ENCODE measurements at regions not wholly inside any gene's neighbourhood (a gene's known extent, or its start where the extent isn't known, plus 50 kb on each side); places are given as distances from the start of the nearest gene placed in this dataset.

DNA sequence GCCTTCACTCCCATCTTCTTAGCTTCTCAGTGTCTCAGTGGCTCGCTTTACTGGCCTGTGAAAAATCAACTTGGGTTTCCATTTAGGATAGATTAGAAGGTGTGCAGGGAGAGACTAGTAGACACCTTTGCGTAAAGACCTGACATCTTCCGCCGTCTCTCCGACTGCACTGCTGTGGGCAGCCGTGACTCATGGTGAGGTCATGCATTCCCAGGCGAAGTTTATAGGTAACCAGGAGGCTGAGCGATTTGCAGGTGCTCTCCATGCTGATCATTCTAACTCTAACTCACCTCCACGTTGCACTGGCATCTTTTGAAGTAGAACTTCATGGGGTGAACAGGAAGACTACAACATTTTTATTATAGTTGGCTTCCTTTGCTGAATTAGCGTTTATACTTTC, 68.0 kb upstream of the ZNF438 start:
- DNase-seq (ENCODE audit: low read depth in 6 of 9, low spot score in 9 of 9): peak in 1 of 9 donors; percentile 25
- Histone ChIP-seq H3K27me3 (ENCODE audit: control insufficient read depth in 2 of 2, insufficient read depth in 1 of 2, low read length in 1 of 2) (no peaks in the 10 kb centered on the region), H3K36me3 (ENCODE audit: control insufficient read depth in 2 of 2, insufficient read depth in 2 of 2, low read length in 1 of 2) (no peaks in the 10 kb centered on the region), H3K4me1 (ENCODE audit: control insufficient read depth in 2 of 2, insufficient read depth in 2 of 2, low read length in 2 of 2) (peaks cover 53 to 75% of the 10 kb centered on the region in 2 donors), H3K4me3 (ENCODE audit: low read length in 2 of 2) (no peak overlapping the region), H3K27ac (ENCODE audit: low read depth in 1 of 2, low read length in 1 of 2) (no peak overlapping the region), H3K9me3 (ENCODE audit: control insufficient read depth in 2 of 2, insufficient read depth in 1 of 2, low read length in 1 of 2) (no peaks in the 10 kb centered on the region)
- 81% methylated on average over 10 of the region's 10 CpGs for WGBS

DNA sequence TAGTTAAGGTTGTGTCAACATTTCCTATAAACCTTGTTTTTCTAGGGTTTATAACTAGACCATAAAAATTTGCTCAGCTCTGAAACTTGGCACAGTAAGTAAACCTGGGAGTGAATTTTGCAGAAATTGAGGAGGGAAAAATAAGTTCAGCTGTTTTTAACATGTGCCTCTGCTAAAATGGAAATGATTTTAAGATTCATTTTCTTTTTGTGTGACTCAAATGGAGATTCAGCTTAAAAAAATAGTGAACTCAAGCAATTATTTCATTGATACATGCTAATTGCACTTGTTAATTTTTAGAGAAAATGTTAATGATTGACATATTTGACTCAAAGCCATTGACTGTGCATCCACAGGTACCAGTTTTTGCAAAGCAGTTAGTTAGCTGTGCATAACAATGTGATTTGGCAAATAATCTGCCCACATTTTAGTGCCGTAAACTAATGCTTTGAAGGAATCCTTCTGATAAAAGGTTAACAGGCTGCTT, 68.5 kb upstream of the ZNF438 start:
- no peaks in the 10 kb centered on the region for H3K36me3 ChIP-seq (ENCODE audit: control insufficient read depth in 2 of 2, insufficient read depth in 2 of 2, low read length in 1 of 2)
- WGBS: 91% methylated on average over 1 of the region's 1 CpG
- DNase-seq (ENCODE audit: low read depth in 6 of 9, low spot score in 9 of 9): no peak

DNA sequence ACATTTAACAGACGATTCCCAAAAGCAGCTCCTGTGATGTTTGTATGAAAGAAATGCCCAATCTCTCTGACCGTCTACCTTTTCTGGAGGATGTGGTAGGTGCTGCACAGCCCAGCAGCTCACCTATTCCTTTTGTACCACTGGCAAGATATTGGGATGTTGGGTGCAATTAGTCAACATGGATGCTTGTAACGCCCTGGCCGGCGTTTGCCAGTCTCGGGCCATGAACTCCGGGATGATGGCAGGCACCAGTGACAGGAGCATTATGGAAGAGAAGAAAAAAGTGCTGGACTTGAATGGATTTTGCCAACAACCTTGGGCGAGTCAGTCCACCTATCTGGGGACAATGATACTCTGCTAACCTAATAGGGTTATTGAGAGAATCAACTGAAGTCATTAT, 69.0 kb upstream of the ZNF438 start:
- 94% methylated on average over 8 of the region's 8 CpGs for WGBS
- no peaks in the 10 kb centered on the region for H3K27me3 ChIP-seq (ENCODE audit: control insufficient read depth in 2 of 2, insufficient read depth in 1 of 2, low read length in 1 of 2)
- H3K4me1 ChIP-seq (ENCODE audit: control insufficient read depth in 2 of 2, insufficient read depth in 2 of 2, low read length in 2 of 2): peaks cover 57 to 82% of the 10 kb centered on the region in 2 donors
- no peak for DNase-seq (ENCODE audit: low read depth in 6 of 9, low spot score in 9 of 9)
- peak overlapping the region; percentile 3 to 31 for H3K27ac ChIP-seq (ENCODE audit: low read depth in 1 of 2, low read length in 1 of 2)
- H3K9me3 ChIP-seq (ENCODE audit: control insufficient read depth in 2 of 2, insufficient read depth in 1 of 2, low read length in 1 of 2): no peaks in the 10 kb centered on the region
- H3K36me3 ChIP-seq (ENCODE audit: control insufficient read depth in 2 of 2, insufficient read depth in 2 of 2, low read length in 1 of 2): no peaks in the 10 kb centered on the region
- no peak overlapping the region for H3K4me3 ChIP-seq (ENCODE audit: low read length in 2 of 2)

More for the DNA sequence above, 68.5 kb upstream of the ZNF438 start:
- Histone ChIP-seq H3K4me1 (ENCODE audit: control insufficient read depth in 2 of 2, insufficient read depth in 2 of 2, low read length in 2 of 2) (peaks cover 57 to 80% of the 10 kb centered on the region in 2 donors), H3K27me3 (ENCODE audit: control insufficient read depth in 2 of 2, insufficient read depth in 1 of 2, low read length in 1 of 2) (no peaks in the 10 kb centered on the region), H3K4me3 (ENCODE audit: low read length in 2 of 2) (no peak overlapping the region), H3K27ac (ENCODE audit: low read depth in 1 of 2, low read length in 1 of 2) (no peak overlapping the region), H3K9me3 (ENCODE audit: control insufficient read depth in 2 of 2, insufficient read depth in 1 of 2, low read length in 1 of 2) (no peaks in the 10 kb centered on the region)

DNA sequence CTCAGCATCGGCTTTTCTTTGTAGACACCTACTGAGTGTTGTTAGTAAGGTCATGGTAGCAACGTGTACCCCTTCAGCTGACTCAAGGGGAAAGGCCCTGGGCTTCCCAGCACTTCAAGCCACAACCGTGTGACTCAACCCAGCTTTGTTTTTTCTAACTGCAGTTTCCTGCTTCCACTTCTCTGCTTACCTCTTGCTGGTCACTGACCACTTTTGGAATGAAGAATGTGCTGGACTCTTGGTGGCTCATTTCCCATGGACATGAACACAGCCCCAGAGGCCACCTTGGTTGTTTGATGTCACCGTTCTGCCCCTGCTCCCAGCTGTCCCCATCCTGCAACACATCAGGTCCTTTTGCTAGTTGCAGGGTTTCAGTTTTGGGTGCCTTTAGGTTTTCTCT, 69.5 kb upstream of the ZNF438 start:
- Histone ChIP-seq H3K27ac (ENCODE audit: low read depth in 1 of 2, low read length in 1 of 2) (peak overlapping the region; percentile 3 to 9), H3K36me3 (ENCODE audit: control insufficient read depth in 2 of 2, insufficient read depth in 2 of 2, low read length in 1 of 2) (no peaks in the 10 kb centered on the region), H3K4me1 (ENCODE audit: control insufficient read depth in 2 of 2, insufficient read depth in 2 of 2, low read length in 2 of 2) (peaks cover 53 to 77% of the 10 kb centered on the region in 2 donors), H3K9me3 (ENCODE audit: control insufficient read depth in 2 of 2, insufficient read depth in 1 of 2, low read length in 1 of 2) (no peaks in the 10 kb centered on the region), H3K27me3 (ENCODE audit: control insufficient read depth in 2 of 2, insufficient read depth in 1 of 2, low read length in 1 of 2) (no peaks in the 10 kb centered on the region), H3K4me3 (ENCODE audit: low read length in 2 of 2) (no peak overlapping the region)
- 38% methylated on average over 4 of the region's 4 CpGs for WGBS
- DNase-seq (ENCODE audit: low read depth in 6 of 9, low spot score in 9 of 9): peak in 2 of 9 donors; percentile 33 to 63

DNA sequence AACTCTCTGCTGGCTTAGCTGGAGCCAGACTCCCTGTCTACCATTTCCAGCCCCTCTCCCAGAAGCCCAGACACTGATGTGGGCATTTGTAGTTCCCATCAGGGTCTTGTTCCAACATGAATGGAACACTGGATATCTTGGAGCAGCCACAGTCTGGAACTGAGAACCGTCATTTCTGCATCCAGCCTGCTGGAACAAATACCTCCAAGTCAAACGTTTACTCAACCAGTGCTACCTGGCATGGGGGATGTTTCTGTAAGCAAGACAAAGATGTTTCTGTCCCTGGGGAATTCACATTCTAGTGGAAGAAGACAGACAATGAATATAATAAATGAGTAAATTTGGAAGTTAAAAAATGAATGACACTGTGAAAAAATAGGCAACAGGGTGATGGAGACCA, 70.8 kb upstream of the ZNF438 start:
- no peaks in the 10 kb centered on the region for H3K27me3 ChIP-seq (ENCODE audit: control insufficient read depth in 2 of 2, insufficient read depth in 1 of 2, low read length in 1 of 2)
- WGBS: 49% methylated on average over 2 of the region's 2 CpGs
- H3K4me3 ChIP-seq (ENCODE audit: low read length in 2 of 2): no peak overlapping the region
- H3K4me1 ChIP-seq (ENCODE audit: control insufficient read depth in 2 of 2, insufficient read depth in 2 of 2, low read length in 2 of 2): peaks cover 43 to 65% of the 10 kb centered on the region in 2 donors
- no peaks in the 10 kb centered on the region for H3K9me3 ChIP-seq (ENCODE audit: control insufficient read depth in 2 of 2, insufficient read depth in 1 of 2, low read length in 1 of 2)
- no peak overlapping the region for H3K27ac ChIP-seq (ENCODE audit: low read depth in 1 of 2, low read length in 1 of 2)
- DNase-seq (ENCODE audit: low read depth in 6 of 9, low spot score in 9 of 9): no peak
- H3K36me3 ChIP-seq (ENCODE audit: control insufficient read depth in 2 of 2, insufficient read depth in 2 of 2, low read length in 1 of 2): no peaks in the 10 kb centered on the region

DNA sequence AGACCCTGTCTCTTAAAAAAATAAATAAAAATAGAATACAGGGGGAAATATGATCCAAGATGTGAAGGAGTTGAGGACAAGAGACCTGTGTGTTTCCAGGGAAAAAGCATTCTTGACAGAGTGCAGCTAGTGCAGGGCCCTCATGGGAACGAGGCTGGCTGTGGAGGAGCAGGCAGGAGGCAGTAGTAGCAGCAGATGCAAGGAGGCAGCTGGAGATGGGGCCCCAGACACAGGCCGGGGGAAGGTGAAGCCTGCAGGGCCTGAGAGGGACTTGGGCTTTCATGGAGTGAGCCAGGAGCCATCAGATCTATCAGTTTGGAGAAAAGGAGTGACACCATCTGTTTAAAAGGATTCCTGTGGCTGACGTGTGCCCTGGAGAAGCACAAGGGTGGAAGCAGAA, 71.4 kb upstream of the ZNF438 start:
- Histone ChIP-seq H3K36me3 (ENCODE audit: control insufficient read depth in 2 of 2, insufficient read depth in 2 of 2, low read length in 1 of 2) (no peaks in the 10 kb centered on the region), H3K27ac (ENCODE audit: low read depth in 1 of 2, low read length in 1 of 2) (peak overlapping the region in 1 of 2 donors; percentile 32), H3K27me3 (ENCODE audit: control insufficient read depth in 2 of 2, insufficient read depth in 1 of 2, low read length in 1 of 2) (no peaks in the 10 kb centered on the region), H3K4me1 (ENCODE audit: control insufficient read depth in 2 of 2, insufficient read depth in 2 of 2, low read length in 2 of 2) (peaks cover 40 to 61% of the 10 kb centered on the region in 2 donors), H3K9me3 (ENCODE audit: control insufficient read depth in 2 of 2, insufficient read depth in 1 of 2, low read length in 1 of 2) (no peaks in the 10 kb centered on the region), H3K4me3 (ENCODE audit: low read length in 2 of 2) (no peak overlapping the region)
- DNase-seq (ENCODE audit: low read depth in 6 of 9, low spot score in 9 of 9): peak in 1 of 9 donors; percentile 45
- WGBS: 82% methylated on average over 3 of the region's 3 CpGs

DNA sequence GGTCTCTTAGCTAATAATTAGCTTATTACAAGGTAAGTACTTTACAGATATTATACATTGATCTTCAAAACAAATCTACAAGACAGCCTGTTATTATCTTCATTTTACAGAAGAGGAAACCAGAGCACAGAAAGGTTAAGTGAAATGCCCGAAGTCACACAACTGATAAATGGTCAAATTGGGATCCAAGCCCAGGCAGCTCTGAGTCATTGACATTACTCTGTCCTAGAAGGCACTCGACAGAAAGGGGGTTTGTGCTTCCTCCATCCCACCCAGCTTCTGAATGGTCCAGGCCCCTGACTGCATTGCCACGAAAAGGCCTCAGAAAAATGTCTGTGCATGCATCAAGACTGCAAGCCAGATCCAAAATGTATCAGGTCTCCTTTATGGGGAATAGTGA, 81.3 kb upstream of the ZNF438 start:
- H3K27me3 ChIP-seq (ENCODE audit: control insufficient read depth in 2 of 2, insufficient read depth in 1 of 2, low read length in 1 of 2): no peaks in the 10 kb centered on the region
- no peaks in the 10 kb centered on the region for H3K36me3 ChIP-seq (ENCODE audit: control insufficient read depth in 2 of 2, insufficient read depth in 2 of 2, low read length in 1 of 2)
- peaks cover 2 to 3% of the 10 kb centered on the region in 2 donors for H3K9me3 ChIP-seq (ENCODE audit: control insufficient read depth in 2 of 2, insufficient read depth in 1 of 2, low read length in 1 of 2)
- DNase-seq (ENCODE audit: low read depth in 6 of 9, low spot score in 9 of 9): no peak
- H3K27ac ChIP-seq (ENCODE audit: low read depth in 1 of 2, low read length in 1 of 2): no peak overlapping the region
- peaks cover 4 to 6% of the 10 kb centered on the region in 2 donors for H3K4me1 ChIP-seq (ENCODE audit: control insufficient read depth in 2 of 2, insufficient read depth in 2 of 2, low read length in 2 of 2)
- WGBS: 93% methylated on average over 3 of the region's 3 CpGs
- H3K4me3 ChIP-seq (ENCODE audit: low read length in 2 of 2): no peak overlapping the region

DNA sequence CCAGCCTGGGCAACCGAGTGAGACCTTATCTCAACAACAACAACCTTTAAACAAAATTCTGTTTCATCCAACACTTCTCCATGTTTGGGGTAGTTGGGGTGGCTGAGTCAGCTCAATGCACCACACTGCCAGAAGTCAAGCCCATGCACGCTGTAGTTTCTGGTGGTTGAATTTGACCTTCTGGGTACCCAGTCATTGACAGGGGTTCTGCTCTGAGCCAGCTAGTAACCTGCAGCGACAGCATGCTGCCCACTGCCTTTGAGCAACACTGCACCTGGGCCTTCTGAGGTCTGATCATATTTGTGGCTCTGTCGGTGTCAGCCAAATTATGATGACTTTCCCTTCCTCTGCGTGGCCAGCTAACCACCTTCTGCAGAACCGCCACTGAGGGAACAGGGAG, 84.6 kb upstream of the ZNF438 start:
- WGBS: 58% methylated on average over 6 of the region's 6 CpGs
- Histone ChIP-seq H3K27me3 (ENCODE audit: control insufficient read depth in 2 of 2, insufficient read depth in 1 of 2, low read length in 1 of 2) (no peaks in the 10 kb centered on the region), H3K4me3 (ENCODE audit: low read length in 2 of 2) (no peak overlapping the region)

DNA sequence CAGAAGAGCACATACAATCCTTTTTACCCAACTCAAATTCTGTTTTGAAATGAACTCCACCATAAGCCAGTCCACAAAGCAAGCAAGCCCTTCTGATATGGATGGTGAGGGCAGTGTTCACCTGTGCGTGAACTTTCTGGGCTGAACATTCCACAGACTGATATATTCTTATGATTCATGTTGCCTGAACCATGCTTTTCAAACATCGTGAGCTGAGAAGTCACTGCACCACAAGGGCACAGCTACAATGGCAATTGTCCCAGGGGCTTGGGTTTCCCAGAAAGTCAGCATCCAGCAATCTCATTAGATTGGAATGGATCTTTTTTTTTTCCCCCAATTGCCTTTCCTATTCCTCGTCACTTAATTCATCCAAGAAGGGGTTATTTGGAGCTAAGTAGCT, 86.9 kb upstream of the ZNF438 start:
- H3K9me3 ChIP-seq (ENCODE audit: control insufficient read depth in 2 of 2, insufficient read depth in 1 of 2, low read length in 1 of 2): peaks cover 1 to 3% of the 10 kb centered on the region in 2 donors
- DNase-seq (ENCODE audit: low read depth in 6 of 9, low spot score in 9 of 9): no peak
- 82% methylated on average over 3 of the region's 3 CpGs for WGBS

More for the DNA sequence above, 84.6 kb upstream of the ZNF438 start:
- peaks cover 2 to 3% of the 10 kb centered on the region in 2 donors for H3K9me3 ChIP-seq (ENCODE audit: control insufficient read depth in 2 of 2, insufficient read depth in 1 of 2, low read length in 1 of 2)
- no peaks in the 10 kb centered on the region for H3K36me3 ChIP-seq (ENCODE audit: control insufficient read depth in 2 of 2, insufficient read depth in 2 of 2, low read length in 1 of 2)
- H3K4me1 ChIP-seq (ENCODE audit: control insufficient read depth in 2 of 2, insufficient read depth in 2 of 2, low read length in 2 of 2): peaks cover 9% of the 10 kb centered on the region in 2 donors
- DNase-seq (ENCODE audit: low read depth in 6 of 9, low spot score in 9 of 9): no peak
- H3K27ac ChIP-seq (ENCODE audit: low read depth in 1 of 2, low read length in 1 of 2): no peak overlapping the region

More for the DNA sequence above, 86.9 kb upstream of the ZNF438 start:
- Histone ChIP-seq H3K4me1 (ENCODE audit: control insufficient read depth in 2 of 2, insufficient read depth in 2 of 2, low read length in 2 of 2) (peaks cover 9 to 11% of the 10 kb centered on the region in 2 donors), H3K27me3 (ENCODE audit: control insufficient read depth in 2 of 2, insufficient read depth in 1 of 2, low read length in 1 of 2) (no peaks in the 10 kb centered on the region), H3K36me3 (ENCODE audit: control insufficient read depth in 2 of 2, insufficient read depth in 2 of 2, low read length in 1 of 2) (no peaks in the 10 kb centered on the region), H3K27ac (ENCODE audit: low read depth in 1 of 2, low read length in 1 of 2) (no peak overlapping the region), H3K4me3 (ENCODE audit: low read length in 2 of 2) (no peak overlapping the region)
